AG04449 (cell line): ENCODE measurements at regions not wholly inside any gene's neighbourhood (a gene's known extent, or its start where the extent isn't known, plus 50 kb on each side); places are given as distances from the start of the nearest gene placed in this dataset.

ENCODE experiments used
- CTCF ChIA-PET: fragments of 350-600 bp; formaldehyde crosslinking; extraction: SDS; loops from one replicate; lab custom pipeline; 2021; ENCODE audit warnings: antibody characterized with exemption; lab: Yijun Ruan, JAX
- POLR2A ChIA-PET: fragments of 400-600, 350-600 bp; formaldehyde crosslinking; extraction: SDS; loops from one replicate; lab custom pipeline; 2020; ENCODE audit warnings: antibody characterized with exemption, inconsistent platforms; lab: Yijun Ruan, JAX
- DNase-seq: peaks from one replicate; pipeline ENCODE4 v3.0.0-alpha.2; 2010; ENCODE audit warnings: low read depth, low spot score
- H3K4me3 ChIP-seq: 2 replicates; pipeline ENCODE4 v1.5.1; 2011; ENCODE audit warnings: low read depth, mild to moderate bottlenecking, control low read depth, low read length
- TF ChIP-seq, protein P1 (sequence below): IDR thresholded peaks from one replicate; pipeline ENCODE4 v1.5.1; 2011; ENCODE audit warnings: mild to moderate bottlenecking, moderate library complexity, low read length, control low read depth, inconsistent platforms; ENCODE audit not compliant: insufficient read depth; ENCODE audit errors: missing control alignments

DNA sequence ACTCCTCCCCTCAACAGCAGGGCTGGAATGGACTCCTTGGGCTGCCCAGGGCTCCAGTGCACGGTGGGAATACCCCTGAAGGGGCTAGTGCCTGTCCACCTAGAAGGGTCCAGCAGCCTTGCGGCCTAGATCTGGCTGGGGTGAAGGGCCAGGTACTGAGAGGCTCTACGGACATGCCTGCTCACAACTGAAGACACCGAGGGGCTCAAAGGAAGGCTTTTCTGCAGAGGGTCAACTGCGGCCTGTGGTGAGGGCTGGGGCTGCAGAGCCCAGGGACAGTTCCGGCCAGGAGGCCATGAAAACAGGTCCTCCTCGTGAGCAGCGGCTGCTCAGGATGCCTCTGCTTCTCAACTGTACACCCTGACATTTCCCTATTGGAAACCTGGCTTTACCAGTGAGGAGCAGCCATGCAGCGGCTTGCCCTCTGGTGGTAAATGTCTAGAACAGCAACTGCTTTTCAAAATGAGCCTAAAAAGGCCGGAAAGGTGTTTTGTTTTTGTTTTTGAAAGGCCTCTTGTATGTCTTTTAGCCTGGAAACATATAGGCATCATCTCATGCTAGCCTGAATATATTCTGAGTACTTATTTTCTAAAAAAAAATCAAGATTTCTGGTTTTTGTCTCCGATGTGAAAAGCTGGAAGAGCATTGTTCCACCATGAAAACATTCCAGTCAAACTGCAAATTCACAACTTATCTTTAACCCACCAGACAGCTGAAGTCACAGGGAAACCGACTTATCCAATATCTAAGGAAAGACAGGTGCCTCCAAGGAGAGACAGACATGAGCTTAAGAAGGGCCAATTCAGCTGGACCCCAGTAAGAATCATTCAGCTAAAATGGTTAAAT, 163.4 kb downstream of the KLF13 start:
- ChIA-PET CTCF (interaction anchor here (0.6 to 9.5 kb wide), 51 partner anchors 8 to 831 kb away, joined by 3 to 168 read pairs (median 6); partner anchors contain the start of genes FAN1 and KLF13), POLR2A (interaction anchor here (2.5 kb wide), 1 partner anchor 164 kb away, joined by 10 read pairs; the partner anchor contains the start of gene KLF13)
- TF ChIP-seq, protein P1, sequence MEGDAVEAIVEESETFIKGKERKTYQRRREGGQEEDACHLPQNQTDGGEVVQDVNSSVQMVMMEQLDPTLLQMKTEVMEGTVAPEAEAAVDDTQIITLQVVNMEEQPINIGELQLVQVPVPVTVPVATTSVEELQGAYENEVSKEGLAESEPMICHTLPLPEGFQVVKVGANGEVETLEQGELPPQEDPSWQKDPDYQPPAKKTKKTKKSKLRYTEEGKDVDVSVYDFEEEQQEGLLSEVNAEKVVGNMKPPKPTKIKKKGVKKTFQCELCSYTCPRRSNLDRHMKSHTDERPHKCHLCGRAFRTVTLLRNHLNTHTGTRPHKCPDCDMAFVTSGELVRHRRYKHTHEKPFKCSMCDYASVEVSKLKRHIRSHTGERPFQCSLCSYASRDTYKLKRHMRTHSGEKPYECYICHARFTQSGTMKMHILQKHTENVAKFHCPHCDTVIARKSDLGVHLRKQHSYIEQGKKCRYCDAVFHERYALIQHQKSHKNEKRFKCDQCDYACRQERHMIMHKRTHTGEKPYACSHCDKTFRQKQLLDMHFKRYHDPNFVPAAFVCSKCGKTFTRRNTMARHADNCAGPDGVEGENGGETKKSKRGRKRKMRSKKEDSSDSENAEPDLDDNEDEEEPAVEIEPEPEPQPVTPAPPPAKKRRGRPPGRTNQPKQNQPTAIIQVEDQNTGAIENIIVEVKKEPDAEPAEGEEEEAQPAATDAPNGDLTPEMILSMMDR, result peak; percentile 80
- DNase-seq, result no peak
- H3K4me3 ChIP-seq, result no peak overlapping the region

DNA sequence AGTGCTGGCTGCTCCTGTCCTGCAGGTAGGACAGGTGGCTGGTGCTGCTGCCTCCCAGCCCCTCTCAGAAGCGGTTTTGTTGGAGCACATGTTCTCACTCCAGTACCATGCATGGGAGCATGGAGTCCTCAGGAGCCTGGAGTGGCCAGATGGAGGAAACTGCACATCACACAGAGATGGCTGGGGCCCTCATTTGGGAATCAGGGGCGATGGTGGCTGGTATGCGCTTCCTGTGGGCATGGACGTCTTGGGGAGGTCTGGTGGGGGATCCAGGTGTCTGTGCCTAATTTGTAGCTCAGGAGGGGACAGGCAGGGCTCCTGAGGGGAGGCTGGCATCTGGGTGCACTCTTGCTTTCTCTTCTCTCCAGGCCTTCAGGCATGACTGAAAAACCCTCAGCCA, 168.2 kb downstream of the KLF13 start:
- DNase-seq, result no peak
- TF ChIP-seq, protein P1, result no peak
- CTCF ChIA-PET, result interaction anchor here (9.5 kb wide), 1 partner anchor 19 kb away, joined by 167 read pairs; no protein-coding TSS in a partner anchor

DNA sequence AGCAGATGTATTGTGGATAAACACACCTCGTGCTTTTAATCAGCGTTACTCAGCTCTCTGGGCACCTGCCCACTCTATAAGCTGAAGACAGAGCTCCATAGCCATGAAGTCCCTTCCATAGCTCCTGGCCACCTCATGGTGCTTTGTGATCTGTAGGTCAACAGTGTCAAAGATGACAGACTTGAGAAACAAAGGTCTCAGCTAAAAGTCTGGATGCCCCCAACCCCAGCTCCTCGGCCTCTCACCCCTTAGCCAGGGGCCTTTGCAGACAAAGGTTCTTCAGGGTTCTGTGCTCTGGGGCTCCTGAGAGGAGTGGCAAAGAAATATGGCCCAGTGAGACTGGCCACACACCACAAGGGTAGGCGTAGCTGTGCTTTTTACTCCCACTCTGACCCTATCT, 168.6 kb downstream of the KLF13 start:
- H3K4me3 ChIP-seq, result no peak overlapping the region
- no peak for DNase-seq
- TF ChIP-seq, protein P1, result no peak
- CTCF ChIA-PET, result interaction anchor here (9.5 kb wide), 1 partner anchor 20 kb away, joined by 167 read pairs; no protein-coding TSS in a partner anchor
- POLR2A ChIA-PET, result no interaction called here

More for the DNA sequence above, 168.2 kb downstream of the KLF13 start:
- POLR2A ChIA-PET, result no interaction called here
- no peak overlapping the region for H3K4me3 ChIP-seq

DNA sequence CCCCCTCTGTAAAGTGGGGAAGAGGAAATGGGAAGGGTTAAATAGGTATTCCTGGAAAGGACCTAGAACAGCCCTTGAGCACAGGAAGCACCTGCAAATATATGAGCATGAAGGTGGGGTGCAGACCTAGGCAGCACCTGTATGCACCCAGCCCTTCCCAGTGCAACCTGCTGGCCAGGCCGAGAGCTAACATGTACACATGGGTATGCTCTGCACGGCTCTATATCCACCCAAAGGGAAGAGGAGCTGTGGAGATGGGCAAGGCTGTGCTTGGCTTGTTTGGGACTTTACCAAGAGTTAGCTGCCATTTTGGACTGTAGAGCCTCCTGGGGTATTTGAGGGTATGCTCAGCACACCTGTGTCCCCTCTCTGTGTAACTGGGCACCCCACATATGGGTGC, 171.2 kb downstream of the KLF13 start:
- H3K4me3 ChIP-seq, result no peak overlapping the region
- ChIA-PET CTCF (interaction anchor here (0.7 to 2.6 kb wide), 4 partner anchors 7 to 21 kb away, joined by 3 to 14 read pairs (median 5); no protein-coding TSS in a partner anchor), POLR2A (no interaction called here)
- TF ChIP-seq, protein P1, result no peak
- DNase-seq, result no peak

DNA sequence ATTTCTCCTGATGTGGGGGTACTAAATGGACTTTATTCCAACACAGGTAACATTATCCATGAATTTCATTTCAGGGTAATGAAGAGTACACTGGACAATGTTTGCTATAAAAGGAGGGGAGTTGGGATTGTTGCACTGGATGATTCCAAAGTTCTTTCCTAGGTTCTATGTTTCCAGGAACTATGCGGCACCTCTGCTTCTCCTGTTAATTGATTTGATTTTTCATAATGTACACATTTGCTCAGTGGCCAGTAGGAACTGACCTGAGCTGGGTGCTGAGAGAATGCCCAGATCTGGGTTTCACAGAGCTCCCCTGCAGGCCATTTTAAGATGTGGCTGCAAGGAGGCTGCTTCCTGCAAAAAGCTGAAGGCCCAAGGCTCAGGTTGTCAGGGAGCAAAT, 171.7 kb downstream of the KLF13 start:
- DNase-seq, result no peak
- CTCF ChIA-PET, result interaction anchor here (0.7 to 2.6 kb wide), 4 partner anchors 8 to 21 kb away, joined by 3 to 14 read pairs (median 5); no protein-coding TSS in a partner anchor
- no peak overlapping the region for H3K4me3 ChIP-seq
- TF ChIP-seq, protein P1, result no peak
- POLR2A ChIA-PET, result no interaction called here

DNA sequence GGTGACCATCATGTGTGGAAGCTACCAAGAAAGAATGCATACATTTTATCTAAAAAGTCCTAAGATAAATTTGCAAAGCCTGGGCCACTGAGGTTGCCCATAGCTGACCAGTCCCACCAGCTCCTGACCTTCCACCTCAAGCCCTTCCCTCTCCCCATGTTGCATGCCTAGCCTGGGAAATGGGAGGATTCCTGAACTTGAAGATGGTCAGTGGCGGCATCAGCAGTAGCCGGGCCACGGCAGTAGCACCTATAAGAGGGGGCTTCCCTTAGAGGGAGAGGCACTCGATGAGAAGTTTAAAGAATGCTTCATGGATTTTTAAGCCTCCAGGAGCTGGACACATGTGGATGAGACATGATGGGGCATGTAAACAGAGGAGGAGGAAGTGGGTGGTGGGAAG, 172.1 kb downstream of the KLF13 start:
- TF ChIP-seq, protein P1, result no peak
- POLR2A ChIA-PET, result no interaction called here

More for the DNA sequence above, 172.1 kb downstream of the KLF13 start:
- no peak for DNase-seq
- CTCF ChIA-PET, result interaction anchor here (0.7 to 2.6 kb wide), 4 partner anchors 8 to 20 kb away, joined by 3 to 14 read pairs (median 5); no protein-coding TSS in a partner anchor
- H3K4me3 ChIP-seq, result no peak overlapping the region
